ENCODE measurements at regions not wholly inside any gene's neighbourhood (a gene's known extent, or its start where the extent isn't known, plus 50 kb on each side); places are given as distances from the start of the nearest gene placed in this dataset.
A peak's percentile ranks its signal among the peaks of the same experiment; 100 is the strongest.

DNA sequence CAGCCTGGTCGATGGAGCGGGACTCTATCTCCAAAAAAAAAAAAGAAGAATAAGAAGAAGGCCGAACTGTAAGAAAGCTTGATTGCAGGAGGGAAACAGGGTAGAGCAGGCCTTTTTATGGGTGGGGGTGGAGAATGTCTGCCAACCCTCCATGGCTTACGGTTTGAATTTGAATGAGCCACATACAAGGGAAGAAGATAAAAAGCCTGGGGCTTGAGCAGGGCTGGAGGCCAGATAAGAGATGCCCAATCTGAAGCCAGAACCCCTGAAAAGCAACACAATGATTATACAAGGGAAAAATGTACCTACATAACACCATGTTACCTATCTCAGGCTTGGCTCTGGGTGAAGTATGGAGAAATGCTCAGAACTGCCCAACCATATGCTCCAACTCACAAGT, 57.3 kb upstream of the TRIM2 start:
- Histone ChIP-seq H3K27me3 (replicated peaks; ENCODE audit: control insufficient read depth, insufficient read depth, low read length) (no peaks in the 10 kb centered on the region), H3K36me3 (ENCODE audit: control insufficient read depth, insufficient read depth, low read length) (no peaks in the 10 kb centered on the region), H3K4me3 (replicated peaks; ENCODE audit: low read depth, low read length) (no peak overlapping the region)
- TF ChIP-seq, protein P1, sequence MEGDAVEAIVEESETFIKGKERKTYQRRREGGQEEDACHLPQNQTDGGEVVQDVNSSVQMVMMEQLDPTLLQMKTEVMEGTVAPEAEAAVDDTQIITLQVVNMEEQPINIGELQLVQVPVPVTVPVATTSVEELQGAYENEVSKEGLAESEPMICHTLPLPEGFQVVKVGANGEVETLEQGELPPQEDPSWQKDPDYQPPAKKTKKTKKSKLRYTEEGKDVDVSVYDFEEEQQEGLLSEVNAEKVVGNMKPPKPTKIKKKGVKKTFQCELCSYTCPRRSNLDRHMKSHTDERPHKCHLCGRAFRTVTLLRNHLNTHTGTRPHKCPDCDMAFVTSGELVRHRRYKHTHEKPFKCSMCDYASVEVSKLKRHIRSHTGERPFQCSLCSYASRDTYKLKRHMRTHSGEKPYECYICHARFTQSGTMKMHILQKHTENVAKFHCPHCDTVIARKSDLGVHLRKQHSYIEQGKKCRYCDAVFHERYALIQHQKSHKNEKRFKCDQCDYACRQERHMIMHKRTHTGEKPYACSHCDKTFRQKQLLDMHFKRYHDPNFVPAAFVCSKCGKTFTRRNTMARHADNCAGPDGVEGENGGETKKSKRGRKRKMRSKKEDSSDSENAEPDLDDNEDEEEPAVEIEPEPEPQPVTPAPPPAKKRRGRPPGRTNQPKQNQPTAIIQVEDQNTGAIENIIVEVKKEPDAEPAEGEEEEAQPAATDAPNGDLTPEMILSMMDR (IDR thresholded peaks at IDR 0.05; ENCODE audit: insufficient read depth, low read length, poor library complexity, severe bottlenecking): no peak
- no peak for DNase-seq (ENCODE audit: extremely low read depth, insufficient read length)

DNA sequence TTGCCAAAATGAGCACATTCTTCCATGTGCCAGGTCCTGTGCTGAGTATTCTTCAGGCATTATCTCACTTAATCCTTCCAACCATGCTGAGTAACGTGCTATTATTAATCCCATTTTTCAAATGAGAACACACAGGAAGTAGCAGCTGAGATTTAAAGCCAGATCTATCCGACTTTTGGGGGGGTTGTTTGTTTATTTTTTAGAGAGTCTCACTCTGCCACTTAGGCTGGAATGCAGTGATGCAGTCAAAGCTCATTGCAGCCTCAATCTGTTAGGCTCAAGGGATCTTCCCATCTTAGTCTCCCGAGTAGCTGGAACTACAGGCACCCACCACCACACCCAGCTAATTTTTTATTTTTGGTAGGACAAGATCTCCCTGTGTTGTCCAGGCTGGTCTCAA, 55.5 kb upstream of the TRIM2 start:
- no peak overlapping the region for H3K4me3 ChIP-seq (replicated peaks; ENCODE audit: low read depth, low read length)
- H3K36me3 ChIP-seq (ENCODE audit: control insufficient read depth, insufficient read depth, low read length): no peaks in the 10 kb centered on the region
- no peak for DNase-seq (ENCODE audit: extremely low read depth, insufficient read length)
- TF ChIP-seq, protein P1 (IDR thresholded peaks at IDR 0.05; ENCODE audit: insufficient read depth, low read length, poor library complexity, severe bottlenecking): no peak
- H3K27me3 ChIP-seq (replicated peaks; ENCODE audit: control insufficient read depth, insufficient read depth, low read length): no peaks in the 10 kb centered on the region

DNA sequence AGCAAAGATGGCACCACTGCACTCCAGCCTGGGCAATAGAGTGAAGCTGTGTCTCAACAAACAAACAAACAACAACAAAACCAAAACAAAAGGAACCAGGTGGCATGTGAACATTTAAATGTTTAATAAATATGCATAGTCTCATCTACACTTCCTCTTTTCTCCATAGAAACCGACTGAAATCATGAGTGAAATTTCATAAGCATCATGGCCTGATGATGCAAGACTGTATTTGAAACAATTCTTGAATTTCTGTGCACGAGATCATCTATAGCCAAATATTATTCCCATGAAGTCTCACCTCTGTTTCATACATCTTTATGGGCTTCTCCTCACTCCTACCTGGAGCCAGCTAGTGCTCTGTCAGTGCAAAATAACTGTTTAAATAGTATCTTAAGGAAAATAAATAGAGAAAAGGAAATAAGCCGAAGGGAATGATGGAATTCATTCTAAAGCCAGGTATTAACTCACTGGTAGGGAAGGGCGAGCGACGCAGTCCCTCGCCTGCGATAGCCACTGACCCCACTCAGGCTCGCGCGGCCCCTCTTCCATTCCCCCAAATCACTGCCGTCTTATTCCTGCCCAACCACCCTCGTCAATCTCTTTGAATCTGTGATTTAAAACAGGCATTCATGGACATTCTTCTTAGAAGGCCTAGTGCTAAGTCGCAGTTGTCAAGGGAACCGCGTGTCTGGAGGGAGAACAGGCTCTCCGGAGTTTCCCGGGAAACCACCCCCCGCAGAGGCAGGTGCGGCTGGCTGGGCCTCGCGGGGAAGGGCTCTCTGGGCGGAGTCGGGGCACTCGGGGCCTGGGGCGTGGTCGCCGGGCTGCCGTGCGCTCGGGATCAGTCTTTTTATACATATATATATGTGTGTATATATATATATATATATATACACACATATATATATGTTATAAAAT, 52.4 kb upstream of the TRIM2 start:
- H3K4me3 ChIP-seq (replicated peaks; ENCODE audit: low read depth, low read length): no peak overlapping the region; the same call in 1 of the 2 replicates
- peak; percentile 63 for DNase-seq (ENCODE audit: extremely low read depth, insufficient read length)
- TF ChIP-seq, protein P1 (IDR thresholded peaks at IDR 0.05; ENCODE audit: insufficient read depth, low read length, poor library complexity, severe bottlenecking): no peak
- H3K36me3 ChIP-seq (ENCODE audit: control insufficient read depth, insufficient read depth, low read length): no peaks in the 10 kb centered on the region
- H3K27me3 ChIP-seq (replicated peaks; ENCODE audit: control insufficient read depth, insufficient read depth, low read length): no peaks in the 10 kb centered on the region

GRCh38 chr4:153152501-153153338, 51.5 kb upstream of the TRIM2 start:
- TF ChIP-seq, protein P1 (IDR thresholded peaks at IDR 0.05; ENCODE audit: insufficient read depth, low read length, poor library complexity, severe bottlenecking): no peak
- peak; percentile 19 for DNase-seq (ENCODE audit: extremely low read depth, insufficient read length)

DNA sequence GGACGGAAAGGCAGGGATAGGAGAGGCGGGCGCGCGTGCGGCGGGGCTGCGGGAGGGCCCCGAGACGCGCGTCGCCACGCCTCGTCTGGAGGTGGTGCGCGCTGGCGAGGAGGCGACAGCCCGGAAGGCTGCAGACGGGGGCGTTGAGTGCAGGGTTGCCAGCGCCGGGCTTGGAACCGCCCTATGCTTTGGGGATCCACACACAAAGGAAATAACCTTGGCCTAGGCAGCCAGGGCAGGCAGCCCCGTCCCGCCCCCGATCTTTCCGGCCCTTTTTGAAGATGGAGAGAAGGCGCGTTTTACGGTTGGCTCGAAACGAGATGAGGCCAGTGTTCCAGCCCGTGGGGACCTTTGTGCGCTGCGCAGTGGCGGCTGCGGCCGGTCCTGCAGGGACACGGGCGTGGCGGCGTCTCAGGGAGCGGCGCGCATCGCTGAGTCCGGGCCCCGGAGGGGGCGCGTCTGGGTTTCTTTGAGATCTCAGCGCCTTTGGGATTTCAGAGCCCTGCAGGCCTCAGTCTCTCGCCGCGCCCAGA, 50.8 kb upstream of the TRIM2 start:
- Histone ChIP-seq H3K36me3 (ENCODE audit: control insufficient read depth, insufficient read depth, low read length) (no peaks in the 10 kb centered on the region), H3K4me3 (replicated peaks; ENCODE audit: low read depth, low read length) (peak overlapping the region; percentile 54), H3K27me3 (replicated peaks; ENCODE audit: control insufficient read depth, insufficient read depth, low read length) (no peaks in the 10 kb centered on the region)
- DNase-seq (ENCODE audit: extremely low read depth, insufficient read length): peak; percentile 71
- TF ChIP-seq, protein P1 (IDR thresholded peaks at IDR 0.05; ENCODE audit: insufficient read depth, low read length, poor library complexity, severe bottlenecking): no peak

More at GRCh38 chr4:153152501-153153338, 51.5 kb upstream of the TRIM2 start:
- Histone ChIP-seq H3K36me3 (ENCODE audit: control insufficient read depth, insufficient read depth, low read length) (no peaks in the 10 kb centered on the region), H3K4me3 (replicated peaks; ENCODE audit: low read depth, low read length) (peak overlapping the region; percentile 54), H3K27me3 (replicated peaks; ENCODE audit: control insufficient read depth, insufficient read depth, low read length) (no peaks in the 10 kb centered on the region)

Measured in GM06990 (cell line).